B cell (primary cell): ENCODE measurements at regions not wholly inside any gene's neighbourhood (a gene's known extent, or its start where the extent isn't known, plus 50 kb on each side); places are given as distances from the start of the nearest gene placed in this dataset.

Experiments
- CTCF ChIP-seq: fragments of 200-600 bp; IDR thresholded peaks from one replicate; pipeline ENCODE4 v1.8.0; 2022; ENCODE audit warnings: antibody characterized with exemption, mild to moderate bottlenecking
- EZH2 ChIP-seq: IDR thresholded peaks from 2 replicates; pipeline ENCODE4 v1.6.1; 2012; ENCODE audit warnings: borderline replicate concordance, low read depth, mild to moderate bottlenecking, moderate library complexity, low read length; ENCODE audit not compliant: insufficient read depth, poor library complexity, severe bottlenecking

GRCh38 chr3:30098243-30098642 lies 508.2 kb upstream of the TGFBR2 start:
- TF ChIP-seq CTCF = no peak
- no peak for TF ChIP-seq EZH2
